Testis (tissue), 2 donors: ENCODE measurements at regions not wholly inside any gene's neighbourhood (a gene's known extent, or its start where the extent isn't known, plus 50 kb on each side); places are given as distances from the start of the nearest gene placed in this dataset.
"Not testable (repeated sequence)": the region's sequence is repeated elsewhere in the genome, so short reads cannot be mapped to it uniquely, and the experiment has no call there.

Experiments used
- DNase-seq: peaks from one replicate; pipeline ENCODE4 v3.0.0-alpha.2; 2019
- H3K27ac ChIP-seq, 2 donors: fragments of 200-600 bp; sonication (generic); one replicate each; pipeline ENCODE4 v1.5.1; 2019
- H3K27me3 ChIP-seq: fragments of 200-600 bp; sonication (generic); one replicate; pipeline ENCODE4 v1.5.1; 2019
- H3K36me3 ChIP-seq: fragments of 200-600 bp; sonication (generic); one replicate; pipeline ENCODE4 v1.5.1; 2017; ENCODE audit warnings: low read depth; ENCODE audit errors: missing control alignments
- H3K4me1 ChIP-seq: fragments of 200-600 bp; sonication (generic); one replicate; pipeline ENCODE4 v1.5.1; 2019
- H3K4me3 ChIP-seq, 2 donors: fragments of 200-600 bp; sonication (generic); one replicate each; pipeline ENCODE4 v1.5.1; 2017 to 2019
- H3K9me3 ChIP-seq: fragments of 200-600 bp; sonication (generic); one replicate; pipeline ENCODE4 v1.5.1; 2017
- CTCF ChIP-seq, 3 experiments: fragments of 450-650 bp in 2 of 3; fragments of 200-600 bp in 1 of 3; sonication (generic) in 1 of 3; IDR thresholded peaks; one replicate each; pipeline ENCODE4 v1.5.1; 2016 to 2019; ENCODE audit warnings: antibody characterized with exemption in 3 of 3, mild to moderate bottlenecking in 2 of 3, moderate library complexity in 1 of 3
- POLR2A ChIP-seq: fragments of 450-650 bp; IDR thresholded peaks from one replicate; pipeline ENCODE4 v1.6.1; 2017; ENCODE audit warnings: antibody characterized with exemption, mild to moderate bottlenecking, moderate library complexity
- WGBS, 2 donors: methylation state at CpG; one replicate each; pipeline ENCODE4 v1.1.5; 2018; 5-methylcytosine and 5-hydroxymethylcytosine counted together
- intact Hi-C: fragments of 100-400 bp; cut with DNase I; formaldehyde crosslinking; loops from one replicate; pipeline ENCODE4 v1.15.1; 2023; ENCODE audit warnings: low total_unique reads

DNA sequence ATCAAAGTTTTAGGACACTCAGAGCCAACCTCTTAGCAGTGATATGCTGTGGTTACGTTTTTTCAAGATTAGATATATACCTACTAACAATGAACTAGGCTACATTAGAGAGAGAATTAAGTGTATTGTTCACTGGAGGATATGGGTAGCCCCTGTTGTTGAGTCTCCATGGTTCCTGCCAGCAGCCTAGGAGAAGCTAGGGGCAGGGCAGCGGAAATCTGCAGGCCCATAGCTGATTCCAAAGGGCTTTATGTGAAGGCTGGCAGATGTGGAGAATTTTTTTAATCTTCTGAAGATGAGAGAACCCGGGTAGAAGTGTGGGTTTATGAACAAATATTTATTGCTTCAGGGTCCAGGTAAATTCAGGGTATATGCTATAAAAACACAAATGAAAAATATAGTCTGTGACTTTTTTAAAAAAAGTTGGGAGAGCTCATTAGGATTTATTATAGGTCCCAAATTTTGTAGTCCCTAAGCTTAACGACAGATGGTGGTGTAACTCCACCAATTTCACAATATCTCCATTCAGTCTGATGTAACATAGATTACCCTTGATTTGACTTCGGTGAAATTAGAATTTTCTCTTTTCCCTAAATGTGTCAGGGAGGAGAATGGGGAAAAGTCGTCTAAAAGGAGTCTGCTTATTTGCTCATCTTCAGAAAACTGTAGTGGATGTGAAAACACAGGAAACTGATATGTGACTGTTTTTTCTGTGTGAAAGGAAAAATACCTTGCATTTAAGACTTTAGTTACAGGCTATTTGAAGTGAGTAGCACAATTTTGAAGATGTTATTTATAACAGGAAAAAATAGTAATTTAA is 163.0 kb upstream of the PPP1R3A start:
- H3K27me3 ChIP-seq, result no peaks in the 10 kb centered on the region
- no peak for DNase-seq
- no peaks in the 10 kb centered on the region for H3K9me3 ChIP-seq
- intact Hi-C loops, result no loop called here
- H3K27ac ChIP-seq, result no peak overlapping the region
- TF ChIP-seq CTCF (IDR thresholded peaks at IDR 0.05), result peak; percentile 15 to 37 (median 26)
- TF ChIP-seq POLR2A, result no peak
- H3K4me1 ChIP-seq, result peaks cover 11% of the 10 kb centered on the region
- no peaks in the 10 kb centered on the region for H3K36me3 ChIP-seq
- no peak overlapping the region for H3K4me3 ChIP-seq
- WGBS, 2 donors, result 30 to 34% methylated on average over 6 of the region's 6 CpGs

DNA sequence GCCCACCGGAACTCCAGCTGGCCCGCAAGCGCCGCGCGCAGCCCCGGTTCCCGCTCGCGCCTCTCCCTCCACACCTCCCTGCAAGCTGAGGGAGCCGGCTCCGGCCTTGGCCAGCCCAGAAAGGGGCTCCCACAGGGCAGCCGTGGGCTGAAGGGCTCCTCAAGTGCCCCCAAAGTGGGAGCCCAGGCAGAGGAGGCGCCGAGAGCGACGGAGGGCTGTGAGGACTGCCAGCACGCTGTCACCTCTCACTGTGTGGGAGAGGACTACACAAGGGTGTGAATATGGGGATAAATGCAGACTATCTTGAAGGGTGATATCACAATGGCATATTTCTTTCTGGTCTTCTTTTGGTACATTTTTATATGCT is 158.3 kb upstream of the PPP1R3A start:
- H3K9me3 ChIP-seq, H3K36me3 ChIP-seq, H3K4me1 ChIP-seq, intact Hi-C loops, H3K27me3 ChIP-seq, DNase-seq: not testable (repeated sequence)
- Histone ChIP-seq H3K27ac (peak overlapping the region in 1 of 2 donors; percentile 46), H3K4me3 (peak overlapping the region; percentile 35 to 58)
- 59 to 78% methylated on average over 6 to 18 of the region's 18 CpGs for WGBS, 2 donors

DNA sequence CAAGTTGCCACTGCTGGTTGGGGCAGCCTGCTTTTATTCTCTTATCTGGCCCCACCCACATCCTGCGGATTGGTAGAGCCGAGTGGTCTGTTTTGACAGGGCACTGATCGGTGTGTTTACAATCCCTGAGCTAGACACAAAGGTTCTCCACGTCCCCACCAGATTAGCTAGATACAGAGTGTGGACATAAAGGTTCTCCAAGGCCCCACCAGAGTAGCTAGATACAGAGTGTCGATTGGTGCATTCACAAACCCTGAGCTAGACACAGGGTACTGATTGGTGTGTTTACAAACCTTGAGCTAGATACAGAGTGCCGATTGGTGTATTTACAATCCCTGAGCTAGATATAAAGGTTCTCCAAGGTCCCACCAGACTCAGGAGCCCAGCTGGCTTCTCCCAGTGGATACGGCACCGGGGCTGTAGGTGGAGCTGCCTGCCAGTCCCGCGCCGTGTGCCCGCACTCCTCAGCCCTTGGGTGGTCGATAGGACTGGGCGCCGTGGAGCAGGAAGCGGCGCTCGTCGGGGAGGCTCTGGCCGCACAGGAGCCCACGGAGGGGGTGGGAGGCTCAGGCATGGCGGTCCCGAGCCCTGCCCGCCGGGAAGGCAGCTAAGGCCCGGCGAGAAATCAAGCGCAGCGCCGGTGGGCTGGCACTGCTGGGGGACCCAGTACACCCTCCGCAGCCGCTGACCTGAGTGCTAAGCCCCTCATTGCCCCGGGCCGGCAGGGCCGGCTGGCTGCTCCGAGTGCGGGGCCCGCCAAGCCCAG is 157.8 kb upstream of the PPP1R3A start:
- H3K36me3 ChIP-seq, H3K4me1 ChIP-seq, H3K9me3 ChIP-seq, H3K27me3 ChIP-seq, intact Hi-C loops: not testable (repeated sequence)
- 41 to 77% methylated on average over 16 to 38 of the region's 38 CpGs for WGBS, 2 donors
- Histone ChIP-seq H3K27ac (peak overlapping the region in 1 of 2 donors; percentile 46), H3K4me3 (peak overlapping the region; percentile 35 to 58)
- DNase-seq, result peak; percentile 31

GRCh38 chr7:114073701-114074100 is 154.9 kb upstream of the PPP1R3A start:
- H3K27ac ChIP-seq, result no peak overlapping the region
- intact Hi-C loops, result no loop called here
- WGBS, 2 donors, result 53 to 58% methylated on average over 2 of the region's 2 CpGs
- no peaks in the 10 kb centered on the region for H3K9me3 ChIP-seq
- TF ChIP-seq POLR2A, result no peak
- no peak for TF ChIP-seq CTCF (IDR thresholded peaks at IDR 0.05)
- H3K4me1 ChIP-seq, result no peaks in the 10 kb centered on the region
- no peak for DNase-seq
- H3K4me3 ChIP-seq, result no peak overlapping the region
- no peaks in the 10 kb centered on the region for H3K36me3 ChIP-seq
- no peaks in the 10 kb centered on the region for H3K27me3 ChIP-seq

- no peaks in the 10 kb centered on the region for H3K36me3 ChIP-seq
- intact Hi-C loops, result no loop called here
- no peak overlapping the region for H3K27ac ChIP-seq
- H3K4me3 ChIP-seq, result no peak overlapping the region
- H3K9me3 ChIP-seq, result no peaks in the 10 kb centered on the region
- no peaks in the 10 kb centered on the region for H3K4me1 ChIP-seq
- no peak for DNase-seq
- TF ChIP-seq CTCF (IDR thresholded peaks at IDR 0.05) (no peak), POLR2A (no peak)
- no peaks in the 10 kb centered on the region for H3K27me3 ChIP-seq
These were observed 151.4 kb upstream of the PPP1R3A start for GRCh38 chr7:114070246-114070645.
